GM21447 (cell line): ENCODE measurements at regions not wholly inside any gene's neighbourhood (a gene's known extent, or its start where the extent isn't known, plus 50 kb on each side); places are given as distances from the start of the nearest gene placed in this dataset.

Source experiments
- ATAC-seq: cut with Tn5 transposase; IDR thresholded peaks from one replicate; pipeline ENCODE4 v1.9.1; 2021; ENCODE audit not compliant: unreplicated experiment

- no peak for ATAC-seq
These were observed 299.9 kb downstream of the AHR start for GRCh38 chr7:17598305-17598704.

DNA sequence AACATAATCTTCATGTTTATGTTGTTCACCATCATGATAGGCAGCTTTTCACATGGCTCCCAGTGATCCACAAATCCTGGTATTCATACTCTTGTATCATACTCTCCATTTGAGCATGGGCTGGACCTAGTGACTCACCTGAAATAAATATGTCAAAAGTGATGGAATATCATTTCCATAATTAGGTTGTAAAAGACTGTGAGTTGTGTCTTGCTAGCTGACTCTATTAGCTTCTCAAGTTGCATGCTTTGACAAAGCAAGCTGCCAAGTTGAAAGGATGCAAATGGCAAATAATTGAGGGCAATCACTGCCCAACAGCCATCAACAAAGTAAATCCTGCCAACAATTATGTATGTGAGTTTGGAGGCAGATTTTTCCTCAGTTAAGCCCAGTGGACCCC lies 300.4 kb downstream of the AHR start:
- ATAC-seq, result no peak

GRCh38 chr7:17599733-17600339 lies 301.4 kb downstream of the AHR start:
- ATAC-seq, result no peak

- no peak for ATAC-seq
These were observed 301.9 kb downstream of the AHR start for GRCh38 chr7:17600340-17600752.

- ATAC-seq, result no peak
These were observed 303.5 kb downstream of the AHR start for GRCh38 chr7:17601921-17602320.

- no peak for ATAC-seq
These were observed 309.8 kb downstream of the AHR start for GRCh38 chr7:17608114-17608833.

GRCh38 chr7:17611611-17612010 lies 313.2 kb downstream of the AHR start:
- ATAC-seq, result no peak

- no peak for ATAC-seq
These were observed 315.0 kb downstream of the AHR start for GRCh38 chr7:17613338-17614041.

GRCh38 chr7:17617380-17617779 lies 318.9 kb downstream of the AHR start:
- ATAC-seq, result no peak

- no peak for ATAC-seq
These were observed 319.6 kb downstream of the AHR start for GRCh38 chr7:17617857-17618651.

DNA sequence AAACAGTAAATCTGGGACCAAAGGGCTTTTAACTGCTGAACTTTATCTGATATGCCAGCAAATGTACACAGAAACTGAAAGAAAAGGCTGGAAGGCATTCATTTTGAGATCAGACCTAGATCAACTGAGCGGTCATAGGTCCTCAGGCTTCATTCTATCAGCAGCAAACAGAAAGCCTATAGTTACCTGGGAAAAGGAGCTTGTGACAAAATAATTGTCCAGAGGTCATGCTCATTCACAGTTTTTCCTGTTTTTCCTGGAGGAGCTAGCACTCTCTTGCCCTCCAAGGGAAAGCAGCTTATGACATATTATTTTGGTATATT lies 320.2 kb downstream of the AHR start:
- no peak for ATAC-seq

- ATAC-seq, result no peak
These were observed 320.9 kb downstream of the AHR start for GRCh38 chr7:17619196-17619818.

- ATAC-seq, result no peak
These were observed 319.7 kb downstream of the SNX13 start for GRCh38 chr7:17620566-17620965.

GRCh38 chr7:17622451-17622850 lies 317.8 kb downstream of the SNX13 start:
- no peak for ATAC-seq

GRCh38 chr7:17623546-17624185 lies 316.6 kb downstream of the SNX13 start:
- ATAC-seq, result no peak

DNA sequence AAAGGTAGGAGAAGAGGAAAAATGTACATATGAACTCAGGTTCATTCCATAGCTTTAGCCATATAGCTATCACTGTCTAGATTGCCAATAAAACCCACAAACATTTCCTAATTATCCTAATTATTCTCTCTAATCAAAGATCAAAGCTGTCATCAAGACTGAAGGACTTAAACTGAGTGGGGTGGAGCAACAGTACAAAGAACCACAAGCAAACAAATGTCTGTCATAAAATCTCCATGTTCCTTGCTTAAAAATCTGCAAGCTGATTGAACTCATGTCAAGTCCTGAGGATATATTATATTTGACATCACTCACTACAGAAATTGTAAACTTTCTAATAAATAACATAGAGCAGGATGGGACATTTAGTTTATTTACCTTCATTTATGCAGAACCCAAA lies 315.9 kb downstream of the SNX13 start:
- no peak for ATAC-seq

DNA sequence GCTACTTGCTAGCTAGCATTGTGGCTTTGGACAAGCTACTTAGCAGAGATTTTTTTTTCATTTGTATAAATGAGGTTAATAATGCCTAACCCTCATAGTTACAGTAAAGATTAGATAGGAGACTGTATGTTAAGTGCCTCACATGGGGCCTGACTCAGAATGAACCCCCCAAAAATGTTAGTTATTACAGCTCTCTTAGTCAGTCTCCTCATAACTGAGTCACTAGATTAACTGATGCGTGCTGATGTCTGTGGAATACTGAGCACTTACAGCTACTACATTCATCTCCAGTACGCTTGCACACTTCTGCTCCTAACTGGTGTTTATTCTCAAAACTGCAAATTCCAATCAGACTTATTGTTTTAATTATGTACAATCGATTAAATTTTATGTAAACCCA lies 315.3 kb downstream of the SNX13 start:
- ATAC-seq, result no peak

- ATAC-seq, result no peak
These were observed 314.1 kb downstream of the SNX13 start for GRCh38 chr7:17626235-17626634.

DNA sequence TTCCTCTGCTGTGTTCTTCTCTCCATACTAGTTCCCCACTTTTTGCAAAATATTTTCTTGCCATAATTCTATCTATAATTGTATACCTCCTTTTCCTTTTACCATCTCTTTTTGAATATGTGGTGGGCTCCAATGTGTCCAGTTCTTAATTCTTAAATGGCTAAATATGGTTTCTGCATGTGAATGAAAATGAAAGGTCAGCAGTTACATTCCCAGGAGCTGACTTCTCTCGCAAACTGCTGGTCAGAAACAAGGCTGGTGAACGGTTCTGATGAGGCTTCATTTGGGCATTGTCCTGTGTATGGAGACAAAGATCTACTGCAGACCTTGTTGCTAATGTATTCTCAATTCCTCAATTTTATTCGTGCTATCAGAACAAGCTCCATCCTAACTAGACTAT lies 309.2 kb downstream of the SNX13 start:
- no peak for ATAC-seq

DNA sequence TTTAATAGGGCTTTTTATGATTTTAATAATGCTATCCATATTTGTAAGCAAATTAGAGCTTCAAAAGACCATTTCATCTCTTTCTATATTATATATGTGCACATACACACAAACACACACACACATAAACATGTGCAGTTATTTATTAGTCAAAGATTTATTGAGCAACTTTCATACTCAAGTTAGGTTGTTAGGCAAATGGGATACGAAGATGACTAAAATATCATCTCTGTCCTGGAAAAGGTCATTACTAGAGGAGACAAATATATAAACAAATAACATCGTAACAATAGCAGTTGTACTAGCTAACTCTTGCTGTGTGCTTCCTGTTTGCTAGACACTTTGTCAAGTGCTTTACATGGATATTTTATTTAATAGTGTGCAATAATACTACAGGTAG lies 307.9 kb downstream of the SNX13 start:
- ATAC-seq, result no peak

GRCh38 chr7:17633067-17633466 lies 307.2 kb downstream of the SNX13 start:
- no peak for ATAC-seq
